Neural cell (in vitro differentiated cells): ENCODE measurements at regions not wholly inside any gene's neighbourhood (a gene's known extent, or its start where the extent isn't known, plus 50 kb on each side); places are given as distances from the start of the nearest gene placed in this dataset.

Source experiments
- H2AFZ ChIP-seq: fragments of 200-600, 300-800 bp; sonication (generic), shearing (Covaris generic); 2 replicates; pipeline ENCODE4 v1.6.0; 2014; ENCODE audit warnings: low read depth, mild to moderate bottlenecking, antibody characterized with exemption, low read length, moderate library complexity
- H3F3A ChIP-seq: fragments of 200-600 bp; shearing (Covaris generic); 2 replicates; pipeline ENCODE4 v1.6.1; 2016; ENCODE audit warnings: mild to moderate bottlenecking, moderate library complexity, mixed read lengths, antibody characterized with exemption, low read length; ENCODE audit not compliant: insufficient read depth, poor library complexity, severe bottlenecking
- H3K27ac ChIP-seq: fragments of 200-600, 300-800 bp; sonication (generic), shearing (Covaris generic); 2 replicates; pipeline ENCODE4 v1.5.1; 2014; ENCODE audit warnings: mild to moderate bottlenecking, low read length, moderate library complexity
- H3K27me3 ChIP-seq: fragments of 300-800, 200-600 bp; sonication (generic), shearing (Covaris generic); 2 replicates; pipeline ENCODE4 v1.6.0; 2014; ENCODE audit warnings: mild to moderate bottlenecking, low read depth, low read length, moderate library complexity; ENCODE audit not compliant: insufficient read depth
- H3K36me3 ChIP-seq: fragments of 300-800, 200-600 bp; sonication (generic), shearing (Covaris generic); 2 replicates; pipeline ENCODE4 v1.5.1; 2014; ENCODE audit warnings: mild to moderate bottlenecking, antibody characterized with exemption, low read length, moderate library complexity; ENCODE audit not compliant: insufficient read depth
- H3K4me2 ChIP-seq: fragments of 300-800, 200-600 bp; sonication (generic), shearing (Covaris generic); 2 replicates; pipeline ENCODE4 v1.6.0; 2014; ENCODE audit warnings: mild to moderate bottlenecking, low read length
- H3K4me3 ChIP-seq: fragments of 300-800, 200-600 bp; sonication (generic), shearing (Covaris generic); 2 replicates; pipeline ENCODE4 v1.5.1; 2014; ENCODE audit warnings: mild to moderate bottlenecking, low read length, moderate library complexity
- H3K79me2 ChIP-seq: fragments of 200-600 bp; shearing (Covaris generic); replicated peaks from 2 replicates; pipeline ENCODE4 v1.6.0; 2014; ENCODE audit warnings: mild to moderate bottlenecking, low read length, moderate library complexity; ENCODE audit not compliant: insufficient read depth
- H3K9ac ChIP-seq: fragments of 300-800, 200-600 bp; sonication (generic), shearing (Covaris generic); 2 replicates; pipeline ENCODE4 v1.6.1; 2016; ENCODE audit warnings: mild to moderate bottlenecking, low read length, mixed read lengths
- H3K9me2 ChIP-seq: fragments of 200-600 bp; shearing (Covaris generic); 2 replicates; pipeline ENCODE4 v1.6.1; 2016; ENCODE audit warnings: mild to moderate bottlenecking, low read length, mixed read lengths; ENCODE audit not compliant: insufficient read depth
- H3K9me3 ChIP-seq: fragments of 200-600, 300-800 bp; sonication (generic), shearing (Covaris generic); 2 replicates; pipeline ENCODE4 v1.6.1; 2016; ENCODE audit warnings: mild to moderate bottlenecking, mixed run types, low read length, moderate library complexity, mixed read lengths
- H4K20me1 ChIP-seq: fragments of 200-600 bp; shearing (Covaris generic); 2 replicates; pipeline ENCODE4 v1.6.1; 2016; ENCODE audit warnings: mild to moderate bottlenecking, mixed run types; ENCODE audit not compliant: insufficient read depth
- EP300 ChIP-seq: fragments of 450-650 bp; conservative IDR thresholded peaks from 2 replicates; pipeline ENCODE4 v1.6.1; 2014; ENCODE audit warnings: antibody characterized with exemption, mild to moderate bottlenecking, moderate library complexity; ENCODE audit not compliant: poor library complexity, severe bottlenecking
- EZH2 ChIP-seq: fragments of 200-600, 300-800 bp; shearing (Covaris generic), sonication (generic); IDR thresholded peaks from 2 replicates; pipeline ENCODE4 v1.6.1; 2014; ENCODE audit warnings: antibody characterized with exemption, low read length, borderline replicate concordance, mild to moderate bottlenecking; ENCODE audit not compliant: insufficient read depth, poor library complexity, severe bottlenecking
- MXI1 ChIP-seq: fragments of 450-650 bp; conservative IDR thresholded peaks from 2 replicates; pipeline ENCODE4 v1.6.1; 2014; ENCODE audit warnings: antibody characterized with exemption, mild to moderate bottlenecking; ENCODE audit not compliant: poor library complexity, severe bottlenecking
- POLR2AphosphoS5 ChIP-seq: IDR thresholded peaks from 2 replicates; pipeline ENCODE4 v1.6.1; 2012
- RAD21 ChIP-seq: fragments of 450-650 bp; conservative IDR thresholded peaks from 2 replicates; pipeline ENCODE4 v1.6.1; 2014; ENCODE audit warnings: antibody characterized with exemption, mild to moderate bottlenecking, moderate library complexity
- SMC3 ChIP-seq: fragments of 450-650 bp; conservative IDR thresholded peaks from 2 replicates; pipeline ENCODE4 v1.6.1; 2014; ENCODE audit warnings: antibody characterized with exemption, mild to moderate bottlenecking, moderate library complexity; ENCODE audit not compliant: poor library complexity
- TAF1 ChIP-seq: IDR thresholded peaks from 2 replicates; pipeline ENCODE4 v1.6.1; 2012; ENCODE audit warnings: low read depth
- TF ChIP-seq, protein P1 (sequence below): fragments of 450-650 bp; IDR thresholded peaks from 2 replicates; pipeline ENCODE4 v1.5.1; 2014; ENCODE audit warnings: antibody characterized with exemption, mild to moderate bottlenecking, moderate library complexity; ENCODE audit not compliant: poor library complexity, severe bottlenecking
- TF ChIP-seq, protein P2 (sequence below): IDR thresholded peaks from 2 replicates; pipeline ENCODE4 v1.6.1; 2012; ENCODE audit warnings: borderline replicate concordance

DNA sequence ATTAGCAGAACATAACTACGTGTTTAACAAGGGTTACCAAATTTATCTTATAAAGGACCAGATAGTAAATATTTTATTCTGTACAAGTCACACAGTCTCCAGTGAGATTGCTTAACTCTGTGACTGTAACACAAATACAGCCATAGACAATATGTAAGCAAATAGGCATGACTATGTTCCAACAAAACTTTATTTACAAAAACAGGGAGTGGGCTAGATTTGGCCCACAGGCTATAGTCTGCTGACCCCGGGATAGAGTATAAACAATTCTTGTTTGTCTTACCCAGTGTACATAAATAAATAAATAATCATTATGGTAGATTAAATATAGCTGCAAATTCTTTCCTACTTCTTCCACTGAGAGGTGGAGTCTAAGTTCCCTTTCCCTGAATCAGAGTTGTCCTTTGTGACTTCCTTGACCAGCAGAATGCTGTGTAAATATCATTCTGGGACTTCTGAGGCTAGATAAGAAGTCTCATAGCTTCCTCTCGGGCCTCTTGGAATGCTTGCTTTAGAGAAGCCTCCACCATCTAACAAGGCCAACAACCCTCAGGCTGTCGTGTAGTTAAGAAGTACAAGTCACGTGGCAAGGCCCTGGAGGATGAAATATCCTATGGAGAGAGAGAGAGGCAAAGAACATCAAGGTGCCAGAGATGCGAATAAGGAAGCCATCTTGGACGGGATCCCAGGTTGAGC is 59.1 kb upstream of the TMEM244 start:
- TF ChIP-seq SMC3 = no peak
- TF ChIP-seq TAF1 = no peak
- TF ChIP-seq, protein P1, sequence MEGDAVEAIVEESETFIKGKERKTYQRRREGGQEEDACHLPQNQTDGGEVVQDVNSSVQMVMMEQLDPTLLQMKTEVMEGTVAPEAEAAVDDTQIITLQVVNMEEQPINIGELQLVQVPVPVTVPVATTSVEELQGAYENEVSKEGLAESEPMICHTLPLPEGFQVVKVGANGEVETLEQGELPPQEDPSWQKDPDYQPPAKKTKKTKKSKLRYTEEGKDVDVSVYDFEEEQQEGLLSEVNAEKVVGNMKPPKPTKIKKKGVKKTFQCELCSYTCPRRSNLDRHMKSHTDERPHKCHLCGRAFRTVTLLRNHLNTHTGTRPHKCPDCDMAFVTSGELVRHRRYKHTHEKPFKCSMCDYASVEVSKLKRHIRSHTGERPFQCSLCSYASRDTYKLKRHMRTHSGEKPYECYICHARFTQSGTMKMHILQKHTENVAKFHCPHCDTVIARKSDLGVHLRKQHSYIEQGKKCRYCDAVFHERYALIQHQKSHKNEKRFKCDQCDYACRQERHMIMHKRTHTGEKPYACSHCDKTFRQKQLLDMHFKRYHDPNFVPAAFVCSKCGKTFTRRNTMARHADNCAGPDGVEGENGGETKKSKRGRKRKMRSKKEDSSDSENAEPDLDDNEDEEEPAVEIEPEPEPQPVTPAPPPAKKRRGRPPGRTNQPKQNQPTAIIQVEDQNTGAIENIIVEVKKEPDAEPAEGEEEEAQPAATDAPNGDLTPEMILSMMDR = no peak
- no peak for TF ChIP-seq MXI1
- no peak for TF ChIP-seq EZH2
- TF ChIP-seq RAD21 = no peak
- no peak for TF ChIP-seq POLR2AphosphoS5
- TF ChIP-seq EP300 = no peak
- TF ChIP-seq, protein P2, sequence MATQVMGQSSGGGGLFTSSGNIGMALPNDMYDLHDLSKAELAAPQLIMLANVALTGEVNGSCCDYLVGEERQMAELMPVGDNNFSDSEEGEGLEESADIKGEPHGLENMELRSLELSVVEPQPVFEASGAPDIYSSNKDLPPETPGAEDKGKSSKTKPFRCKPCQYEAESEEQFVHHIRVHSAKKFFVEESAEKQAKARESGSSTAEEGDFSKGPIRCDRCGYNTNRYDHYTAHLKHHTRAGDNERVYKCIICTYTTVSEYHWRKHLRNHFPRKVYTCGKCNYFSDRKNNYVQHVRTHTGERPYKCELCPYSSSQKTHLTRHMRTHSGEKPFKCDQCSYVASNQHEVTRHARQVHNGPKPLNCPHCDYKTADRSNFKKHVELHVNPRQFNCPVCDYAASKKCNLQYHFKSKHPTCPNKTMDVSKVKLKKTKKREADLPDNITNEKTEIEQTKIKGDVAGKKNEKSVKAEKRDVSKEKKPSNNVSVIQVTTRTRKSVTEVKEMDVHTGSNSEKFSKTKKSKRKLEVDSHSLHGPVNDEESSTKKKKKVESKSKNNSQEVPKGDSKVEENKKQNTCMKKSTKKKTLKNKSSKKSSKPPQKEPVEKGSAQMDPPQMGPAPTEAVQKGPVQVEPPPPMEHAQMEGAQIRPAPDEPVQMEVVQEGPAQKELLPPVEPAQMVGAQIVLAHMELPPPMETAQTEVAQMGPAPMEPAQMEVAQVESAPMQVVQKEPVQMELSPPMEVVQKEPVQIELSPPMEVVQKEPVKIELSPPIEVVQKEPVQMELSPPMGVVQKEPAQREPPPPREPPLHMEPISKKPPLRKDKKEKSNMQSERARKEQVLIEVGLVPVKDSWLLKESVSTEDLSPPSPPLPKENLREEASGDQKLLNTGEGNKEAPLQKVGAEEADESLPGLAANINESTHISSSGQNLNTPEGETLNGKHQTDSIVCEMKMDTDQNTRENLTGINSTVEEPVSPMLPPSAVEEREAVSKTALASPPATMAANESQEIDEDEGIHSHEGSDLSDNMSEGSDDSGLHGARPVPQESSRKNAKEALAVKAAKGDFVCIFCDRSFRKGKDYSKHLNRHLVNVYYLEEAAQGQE = no peak
- H3K27me3 ChIP-seq = no peaks in the 10 kb centered on the region
- H3K27ac ChIP-seq = no peak overlapping the region
- H3K9ac ChIP-seq = no peak overlapping the region
- no peaks in the 10 kb centered on the region for H4K20me1 ChIP-seq
- H2AFZ ChIP-seq = no peak overlapping the region
- no peak overlapping the region for H3K4me3 ChIP-seq
- no peaks in the 10 kb centered on the region for H3F3A ChIP-seq
- H3K9me2 ChIP-seq = no peaks in the 10 kb centered on the region
- H3K36me3 ChIP-seq = no peaks in the 10 kb centered on the region
- H3K9me3 ChIP-seq = no peaks in the 10 kb centered on the region
- H3K4me2 ChIP-seq = no peak overlapping the region
- no peaks in the 10 kb centered on the region for H3K79me2 ChIP-seq

DNA sequence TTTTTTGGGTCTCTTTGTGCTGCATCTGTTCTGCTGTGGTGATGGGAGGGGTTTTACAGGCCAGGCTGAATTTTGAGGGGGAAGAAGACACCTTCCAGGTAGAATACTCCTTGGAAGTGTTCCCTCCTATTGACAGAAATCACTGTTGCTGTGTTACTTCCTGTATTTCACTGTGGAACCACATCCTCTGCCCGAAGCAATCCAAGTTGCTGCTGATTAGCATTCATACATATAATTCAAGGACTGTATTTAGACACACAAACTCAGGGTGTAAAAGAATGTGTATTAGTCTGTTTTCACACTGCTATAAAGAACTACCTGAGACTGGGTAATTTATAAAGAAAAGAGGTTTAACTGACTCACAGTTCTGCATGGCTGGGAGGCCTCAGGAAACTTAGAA is 50.6 kb upstream of the TMEM244 start:
- H3K27me3 ChIP-seq = no peaks in the 10 kb centered on the region
- no peaks in the 10 kb centered on the region for H3K9me3 ChIP-seq
- H3K4me2 ChIP-seq = no peak overlapping the region
- TF ChIP-seq SMC3 (no peak), TAF1 (no peak), RAD21 (no peak), POLR2AphosphoS5 (no peak), MXI1 (no peak), EZH2 (no peak), EP300 (no peak)
- TF ChIP-seq, protein P2 = no peak
- TF ChIP-seq, protein P1 = no peak
- no peak overlapping the region for H3K27ac ChIP-seq
- H2AFZ ChIP-seq = no peak overlapping the region
- no peaks in the 10 kb centered on the region for H3F3A ChIP-seq
- no peaks in the 10 kb centered on the region for H3K79me2 ChIP-seq
- H3K9ac ChIP-seq = no peak overlapping the region
- no peaks in the 10 kb centered on the region for H3K36me3 ChIP-seq
- H4K20me1 ChIP-seq = no peaks in the 10 kb centered on the region
- no peak overlapping the region for H3K4me3 ChIP-seq
- no peaks in the 10 kb centered on the region for H3K9me2 ChIP-seq
